ENCODE measurements at regions not wholly inside any gene's neighbourhood (a gene's known extent, or its start where the extent isn't known, plus 50 kb on each side); places are given as distances from the start of the nearest gene placed in this dataset.
"Not testable (repeated sequence)": the region's sequence is repeated elsewhere in the genome, so short reads cannot be mapped to it uniquely, and the experiment has no call there.

GRCh38 chr21:6060054-6060681 lies 4461.2 kb upstream of the TPTE start:
- H3K4ac ChIP-seq (replicated peaks; ENCODE audit: insufficient read length, low read depth, low read length); H4K5ac ChIP-seq (ENCODE audit: insufficient read length, low read depth, low read length); CTCF ChIA-PET (ENCODE audit: partially characterized antibody); H3K36me3 ChIP-seq (ENCODE audit: control insufficient read depth in 2 of 4, insufficient read depth in 4 of 4, low read length in 3 of 4); H2BK15ac ChIP-seq (ENCODE audit: low read length); H3K4me1 ChIP-seq (replicated peaks in 1 of 4; ENCODE audit: control insufficient read depth in 3 of 4, insufficient read depth in 4 of 4, low read length in 3 of 4); H3K23ac ChIP-seq (ENCODE audit: insufficient read length); H3K9me3 ChIP-seq (ENCODE audit: insufficient read depth in 2 of 2, low read depth in 1 of 2, low read length in 1 of 2); H3K56ac ChIP-seq (replicated peaks; ENCODE audit: insufficient read length, low read depth, low read length); FAIRE-seq; H3K9ac ChIP-seq (replicated peaks in 1 of 4; ENCODE audit: extremely low read depth in 1 of 4, low read depth in 3 of 4, low read length in 3 of 4); H2BK5ac ChIP-seq (ENCODE audit: low read depth, low read length); H3K79me2 ChIP-seq (ENCODE audit: control insufficient read depth in 1 of 2, insufficient read depth in 2 of 2, low read length in 2 of 2); H3K27me3 ChIP-seq (replicated peaks in 1 of 4; ENCODE audit: control insufficient read depth in 3 of 4, extremely low read depth in 1 of 4, insufficient read depth in 3 of 4, low read length in 3 of 4); H4K20me1 ChIP-seq (replicated peaks in 1 of 2; ENCODE audit: control insufficient read depth in 1 of 2, insufficient read depth in 2 of 2, low read length in 2 of 2); H3K14ac ChIP-seq (ENCODE audit: insufficient read length); H3K23me2 ChIP-seq (ENCODE audit: low read depth, low read length); H2AFZ ChIP-seq (ENCODE audit: low read length); H2BK12ac ChIP-seq (ENCODE audit: low read depth, low read length); H3K4me2 ChIP-seq (ENCODE audit: insufficient read depth in 1 of 2, low read depth in 2 of 2, low read length in 2 of 2); H3K4me3 ChIP-seq (ENCODE audit: extremely low read depth in 1 of 4, insufficient read depth in 2 of 4, low read depth in 3 of 4, low read length in 4 of 4); H3K79me1 ChIP-seq (ENCODE audit: low read depth, low read length); DNase-seq (ENCODE audit: low read depth in 1 of 2, low spot score in 2 of 2); H4K91ac ChIP-seq (replicated peaks; ENCODE audit: insufficient read length, low read length); H2BK20ac ChIP-seq (ENCODE audit: low read length); H4K8ac ChIP-seq (ENCODE audit: extremely low read depth, insufficient read depth, low read length); H2BK120ac ChIP-seq (replicated peaks; ENCODE audit: low read depth, low read length); H3K27ac ChIP-seq (ENCODE audit: low read depth, low read length); H3K18ac ChIP-seq (ENCODE audit: extremely low read depth, low read length); H2AK5ac ChIP-seq (ENCODE audit: low read depth, low read length); POLR2A ChIA-PET (ENCODE audit: partially characterized antibody): not testable (repeated sequence)
- WGBS, 2 experiments (ENCODE audit: extremely low coverage in 1 of 2, insufficient coverage in 1 of 2, insufficient read length in 1 of 2, insufficient replicate concordance in 2 of 2, low coverage in 1 of 2, low lambda C conversion rate in 2 of 2, missing lambda C conversion rate in 1 of 2): no CpG with 5 or more reads among the region's 21 CpGs

- H2BK5ac ChIP-seq (ENCODE audit: low read depth, low read length); H3K23ac ChIP-seq (ENCODE audit: insufficient read length); H3K56ac ChIP-seq (replicated peaks; ENCODE audit: insufficient read length, low read depth, low read length); H3K27ac ChIP-seq (ENCODE audit: low read depth, low read length); H2BK12ac ChIP-seq (ENCODE audit: low read depth, low read length); H3K79me2 ChIP-seq (ENCODE audit: control insufficient read depth in 1 of 2, insufficient read depth in 2 of 2, low read length in 2 of 2); FAIRE-seq; H2AFZ ChIP-seq (ENCODE audit: low read length); H4K91ac ChIP-seq (replicated peaks; ENCODE audit: insufficient read length, low read length); CTCF ChIA-PET (ENCODE audit: partially characterized antibody); H2BK20ac ChIP-seq (ENCODE audit: low read length); H3K9ac ChIP-seq (replicated peaks in 1 of 4; ENCODE audit: extremely low read depth in 1 of 4, low read depth in 3 of 4, low read length in 3 of 4); POLR2A ChIA-PET (ENCODE audit: partially characterized antibody); H3K23me2 ChIP-seq (ENCODE audit: low read depth, low read length); H3K79me1 ChIP-seq (ENCODE audit: low read depth, low read length); H3K4me3 ChIP-seq (ENCODE audit: extremely low read depth in 1 of 4, insufficient read depth in 2 of 4, low read depth in 3 of 4, low read length in 4 of 4); H4K20me1 ChIP-seq (replicated peaks in 1 of 2; ENCODE audit: control insufficient read depth in 1 of 2, insufficient read depth in 2 of 2, low read length in 2 of 2); H3K4ac ChIP-seq (replicated peaks; ENCODE audit: insufficient read length, low read depth, low read length); H4K5ac ChIP-seq (ENCODE audit: insufficient read length, low read depth, low read length); H2BK120ac ChIP-seq (replicated peaks; ENCODE audit: low read depth, low read length); H3K4me2 ChIP-seq (ENCODE audit: insufficient read depth in 1 of 2, low read depth in 2 of 2, low read length in 2 of 2); H2BK15ac ChIP-seq (ENCODE audit: low read length); H4K8ac ChIP-seq (ENCODE audit: extremely low read depth, insufficient read depth, low read length); H3K9me3 ChIP-seq (ENCODE audit: insufficient read depth in 2 of 2, low read depth in 1 of 2, low read length in 1 of 2); H2AK5ac ChIP-seq (ENCODE audit: low read depth, low read length); H3K18ac ChIP-seq (ENCODE audit: extremely low read depth, low read length); DNase-seq (ENCODE audit: low read depth in 1 of 2, low spot score in 2 of 2); H3K27me3 ChIP-seq (replicated peaks in 1 of 4; ENCODE audit: control insufficient read depth in 3 of 4, extremely low read depth in 1 of 4, insufficient read depth in 3 of 4, low read length in 3 of 4); H3K14ac ChIP-seq (ENCODE audit: insufficient read length); H3K36me3 ChIP-seq (ENCODE audit: control insufficient read depth in 2 of 4, insufficient read depth in 4 of 4, low read length in 3 of 4); H3K4me1 ChIP-seq (replicated peaks in 1 of 4; ENCODE audit: control insufficient read depth in 3 of 4, insufficient read depth in 4 of 4, low read length in 3 of 4): not testable (repeated sequence)
- no CpG with 5 or more reads among the region's 17 CpGs for WGBS, 2 experiments (ENCODE audit: extremely low coverage in 1 of 2, insufficient coverage in 1 of 2, insufficient read length in 1 of 2, insufficient replicate concordance in 2 of 2, low coverage in 1 of 2, low lambda C conversion rate in 2 of 2, missing lambda C conversion rate in 1 of 2)
Measured at GRCh38 chr21:6066320-6066985, 4454.9 kb upstream of the TPTE start.

Data from H1 (cell line).